Kidney tubule cell (primary cell): ENCODE measurements at regions not wholly inside any gene's neighbourhood (a gene's known extent, or its start where the extent isn't known, plus 50 kb on each side); places are given as distances from the start of the nearest gene placed in this dataset.

Experiments used
- DNase-seq: peaks from one replicate; pipeline ENCODE4 v3.0.0-alpha.2; 2018; ENCODE audit warnings: low spot score

GRCh38 chr1:58909914-58910681 lies 126.3 kb upstream of the JUN start:
- DNase-seq, result no peak

- DNase-seq, result no peak
These were observed 128.1 kb upstream of the JUN start for GRCh38 chr1:58911841-58912499.

- no peak for DNase-seq
These were observed 131.1 kb upstream of the JUN start for GRCh38 chr1:58914925-58915324.

GRCh38 chr1:58917436-58917835 lies 133.6 kb upstream of the JUN start:
- DNase-seq, result no peak

GRCh38 chr1:58919226-58919958 lies 135.5 kb upstream of the JUN start:
- no peak for DNase-seq

- DNase-seq, result no peak
These were observed 136.1 kb upstream of the JUN start for GRCh38 chr1:58919959-58920321.

- DNase-seq, result no peak
These were observed 137.5 kb upstream of the JUN start for GRCh38 chr1:58921342-58921741.

- no peak for DNase-seq
These were observed 137.9 kb upstream of the JUN start for GRCh38 chr1:58921751-58922150.

GRCh38 chr1:58922302-58923089 lies 138.6 kb upstream of the JUN start:
- DNase-seq, result peak; percentile 77

- DNase-seq, result no peak
These were observed 139.2 kb upstream of the JUN start for GRCh38 chr1:58923090-58923470.

GRCh38 chr1:58924016-58924565 lies 140.2 kb upstream of the JUN start:
- DNase-seq, result no peak

- DNase-seq, result no peak
These were observed 141.0 kb upstream of the JUN start for GRCh38 chr1:58924821-58925220.

- DNase-seq, result no peak
These were observed 141.4 kb upstream of the JUN start for GRCh38 chr1:58925247-58925646.

GRCh38 chr1:58926152-58926551 lies 142.3 kb upstream of the JUN start:
- no peak for DNase-seq

- DNase-seq, result no peak
These were observed 143.3 kb upstream of the JUN start for GRCh38 chr1:58927041-58927721.

GRCh38 chr1:58927722-58928085 lies 143.9 kb upstream of the JUN start:
- peak; percentile 49 for DNase-seq

GRCh38 chr1:58928514-58928913 lies 144.7 kb upstream of the JUN start:
- DNase-seq, result no peak

- peak; percentile 68 for DNase-seq
These were observed 146.0 kb upstream of the JUN start for GRCh38 chr1:58929671-58930325.

GRCh38 chr1:58931024-58931423 lies 147.2 kb upstream of the JUN start:
- DNase-seq, result no peak

GRCh38 chr1:58931756-58932155 lies 147.9 kb upstream of the JUN start:
- no peak for DNase-seq
